Panc1 (cell line): ENCODE measurements at regions not wholly inside any gene's neighbourhood (a gene's known extent, or its start where the extent isn't known, plus 50 kb on each side); places are given as distances from the start of the nearest gene placed in this dataset.

Experiments used
- ATAC-seq: fragments of 200-7000 bp; cut with Tn5 transposase; 2 replicates; pipeline ENCODE4 v1.9.1; 2020; ENCODE audit warnings: mild to moderate bottlenecking, moderate library complexity
- BruUV-seq: library from RNA; stranded (reverse); fragments of 400-500 nt; replicated peaks from 2 replicates; lab custom pipeline; 2021; lab: Mats Ljungman, UMichigan
- CTCF ChIA-PET: fragments of 300-600 bp; sonication (Branson Sonifier 250); formaldehyde crosslinking; loops from one replicate; lab custom pipeline; 2022; ENCODE audit warnings: antibody characterized with exemption; lab: Charles Lee
- POLR2A ChIA-PET: fragments of 300-600 bp; sonication (Branson Sonifier 250); formaldehyde crosslinking; loops from one replicate; lab custom pipeline; 2022; ENCODE audit warnings: antibody characterized with exemption; lab: Charles Lee
- DNase-seq: peaks from one replicate; pipeline ENCODE4 v3.0.0-alpha.2; 2010; ENCODE audit warnings: low read depth, low spot score
- H3K27ac ChIP-seq: 2 replicates; pipeline ENCODE4 v1.5.1; 2011; ENCODE audit warnings: mild to moderate bottlenecking, low read length, inconsistent platforms
- H3K27me3 ChIP-seq: fragments of 200-500 bp; sonication (Bioruptor generic); 2 replicates; pipeline ENCODE4 v1.6.0; 2014; ENCODE audit warnings: low read length, inconsistent platforms; ENCODE audit not compliant: control insufficient read depth, insufficient read depth
- H3K36me3 ChIP-seq: fragments of 200-500 bp; sonication (Bioruptor generic); 2 replicates; pipeline ENCODE4 v1.5.1; 2014; ENCODE audit warnings: inconsistent platforms, mild to moderate bottlenecking, low read length, moderate library complexity; ENCODE audit not compliant: control insufficient read depth, insufficient read depth
- H3K4me1 ChIP-seq: 2 replicates; pipeline ENCODE4 v1.5.1; 2011; ENCODE audit warnings: inconsistent platforms, mild to moderate bottlenecking, low read length, moderate library complexity; ENCODE audit not compliant: control insufficient read depth, insufficient read depth
- H3K4me3 ChIP-seq, 2 experiments: 2 replicates each; pipeline ENCODE4 v1.5.1; 2011 to 2012; ENCODE audit warnings: low read depth in 2 of 2, low read length in 2 of 2, mild to moderate bottlenecking in 2 of 2, inconsistent platforms in 1 of 2, moderate library complexity in 1 of 2
- H3K9me3 ChIP-seq: fragments of 200-500 bp; sonication (Bioruptor generic); 2 replicates; pipeline ENCODE4 v1.5.1; 2014; ENCODE audit warnings: low read depth, mild to moderate bottlenecking, inconsistent platforms, low read length, moderate library complexity; ENCODE audit not compliant: control insufficient read depth, insufficient read depth
- POLR2AphosphoS5 ChIP-seq: IDR thresholded peaks from 2 replicates; pipeline ENCODE4 v1.6.1; 2012; ENCODE audit warnings: mild to moderate bottlenecking, low read depth, low read length, moderate library complexity
- SIN3A ChIP-seq: IDR thresholded peaks from 2 replicates; pipeline ENCODE4 v1.6.1; 2012; ENCODE audit warnings: low read depth, mild to moderate bottlenecking, low read length, moderate library complexity, borderline replicate concordance; ENCODE audit not compliant: insufficient read depth
- TCF7L2 ChIP-seq: IDR thresholded peaks from 2 replicates; pipeline ENCODE4 v1.6.1; 2011; ENCODE audit warnings: mild to moderate bottlenecking, low read depth, low read length, inconsistent platforms
- in situ Hi-C: cut with HindIII; loops from 2 replicates; pipeline ENCODE4 v1.10.0; 2016; ENCODE audit warnings: low sequenced_read_pairs, low pct_unique_long_range_greater_than_20kb
- intact Hi-C: fragments of 100-400 bp; cut with micrococcal nuclease; formaldehyde crosslinking; loops from one replicate; pipeline ENCODE4 v1.10.0; 2022; ENCODE audit not compliant: unreplicated experiment
- TF ChIP-seq, protein P1 (sequence below), 2 experiments: IDR thresholded peaks; 2 replicates each; pipeline ENCODE4 v1.6.1; 2011 to 2012; ENCODE audit warnings: low read depth in 2 of 2, control low read depth in 1 of 2, low read length in 1 of 2, mild to moderate bottlenecking in 1 of 2, moderate library complexity in 1 of 2; ENCODE audit not compliant: insufficient read depth in 1 of 2
- TF ChIP-seq, protein P2 (sequence below): fragments of 450-650 bp; IDR thresholded peaks from 2 replicates; pipeline ENCODE4 v1.5.1; 2017; ENCODE audit warnings: mild to moderate bottlenecking

DNA sequence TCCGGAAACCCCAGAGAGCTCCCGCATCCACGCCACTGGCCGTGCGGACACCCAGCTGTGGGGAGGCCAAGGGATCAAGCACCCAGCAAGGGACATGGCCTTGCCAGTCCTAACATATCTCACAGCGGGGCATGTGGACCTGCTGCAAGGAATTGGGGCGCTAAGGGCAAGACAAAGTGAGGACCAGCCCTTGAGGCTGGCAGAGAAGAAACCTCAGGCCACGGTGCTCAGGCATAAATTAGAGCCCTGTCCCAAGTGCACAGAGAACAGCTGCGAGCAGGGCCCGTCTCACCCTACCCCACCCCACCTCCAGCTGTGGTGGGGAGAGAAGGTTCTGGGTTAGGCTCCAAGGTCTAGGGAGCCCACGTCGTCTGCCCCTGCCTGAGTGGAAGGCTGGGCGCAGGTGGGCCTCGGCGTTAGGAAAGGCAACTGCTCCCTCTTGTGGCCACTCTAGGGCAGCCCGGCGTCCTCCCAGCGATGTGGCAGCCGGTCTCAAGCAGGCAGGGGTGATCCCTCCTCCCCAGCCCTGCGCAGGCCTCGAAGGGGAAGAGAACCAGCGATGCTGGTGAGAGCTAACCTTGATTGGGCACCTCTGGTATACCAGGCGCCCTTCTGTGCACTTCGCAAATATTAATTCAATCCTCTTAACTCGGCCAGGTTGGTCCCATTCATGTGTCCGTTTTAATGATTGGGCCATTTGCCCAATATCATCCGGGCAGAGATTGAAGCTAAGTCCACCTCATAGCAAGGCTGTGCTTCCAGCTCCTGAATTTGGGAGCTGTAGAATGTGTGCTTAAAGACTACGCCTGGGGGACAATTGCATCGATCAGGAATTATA lies 235.8 kb downstream of the NFATC2 start:
- no peaks in the 10 kb centered on the region for H3K36me3 ChIP-seq
- TF ChIP-seq TCF7L2 (no peak), SIN3A (no peak), POLR2AphosphoS5 (no peak)
- TF ChIP-seq, protein P1, sequence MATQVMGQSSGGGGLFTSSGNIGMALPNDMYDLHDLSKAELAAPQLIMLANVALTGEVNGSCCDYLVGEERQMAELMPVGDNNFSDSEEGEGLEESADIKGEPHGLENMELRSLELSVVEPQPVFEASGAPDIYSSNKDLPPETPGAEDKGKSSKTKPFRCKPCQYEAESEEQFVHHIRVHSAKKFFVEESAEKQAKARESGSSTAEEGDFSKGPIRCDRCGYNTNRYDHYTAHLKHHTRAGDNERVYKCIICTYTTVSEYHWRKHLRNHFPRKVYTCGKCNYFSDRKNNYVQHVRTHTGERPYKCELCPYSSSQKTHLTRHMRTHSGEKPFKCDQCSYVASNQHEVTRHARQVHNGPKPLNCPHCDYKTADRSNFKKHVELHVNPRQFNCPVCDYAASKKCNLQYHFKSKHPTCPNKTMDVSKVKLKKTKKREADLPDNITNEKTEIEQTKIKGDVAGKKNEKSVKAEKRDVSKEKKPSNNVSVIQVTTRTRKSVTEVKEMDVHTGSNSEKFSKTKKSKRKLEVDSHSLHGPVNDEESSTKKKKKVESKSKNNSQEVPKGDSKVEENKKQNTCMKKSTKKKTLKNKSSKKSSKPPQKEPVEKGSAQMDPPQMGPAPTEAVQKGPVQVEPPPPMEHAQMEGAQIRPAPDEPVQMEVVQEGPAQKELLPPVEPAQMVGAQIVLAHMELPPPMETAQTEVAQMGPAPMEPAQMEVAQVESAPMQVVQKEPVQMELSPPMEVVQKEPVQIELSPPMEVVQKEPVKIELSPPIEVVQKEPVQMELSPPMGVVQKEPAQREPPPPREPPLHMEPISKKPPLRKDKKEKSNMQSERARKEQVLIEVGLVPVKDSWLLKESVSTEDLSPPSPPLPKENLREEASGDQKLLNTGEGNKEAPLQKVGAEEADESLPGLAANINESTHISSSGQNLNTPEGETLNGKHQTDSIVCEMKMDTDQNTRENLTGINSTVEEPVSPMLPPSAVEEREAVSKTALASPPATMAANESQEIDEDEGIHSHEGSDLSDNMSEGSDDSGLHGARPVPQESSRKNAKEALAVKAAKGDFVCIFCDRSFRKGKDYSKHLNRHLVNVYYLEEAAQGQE (IDR thresholded peaks at IDR 0.05; ENCODE audit: insufficient read depth in 1 of 2, low read depth in 2 of 2, low read length in 1 of 2), result 0 out of 4 replicates have a peak, but pooled peaks of 1 of the 2 experiments have one; percentile 63
- TF ChIP-seq, protein P2, sequence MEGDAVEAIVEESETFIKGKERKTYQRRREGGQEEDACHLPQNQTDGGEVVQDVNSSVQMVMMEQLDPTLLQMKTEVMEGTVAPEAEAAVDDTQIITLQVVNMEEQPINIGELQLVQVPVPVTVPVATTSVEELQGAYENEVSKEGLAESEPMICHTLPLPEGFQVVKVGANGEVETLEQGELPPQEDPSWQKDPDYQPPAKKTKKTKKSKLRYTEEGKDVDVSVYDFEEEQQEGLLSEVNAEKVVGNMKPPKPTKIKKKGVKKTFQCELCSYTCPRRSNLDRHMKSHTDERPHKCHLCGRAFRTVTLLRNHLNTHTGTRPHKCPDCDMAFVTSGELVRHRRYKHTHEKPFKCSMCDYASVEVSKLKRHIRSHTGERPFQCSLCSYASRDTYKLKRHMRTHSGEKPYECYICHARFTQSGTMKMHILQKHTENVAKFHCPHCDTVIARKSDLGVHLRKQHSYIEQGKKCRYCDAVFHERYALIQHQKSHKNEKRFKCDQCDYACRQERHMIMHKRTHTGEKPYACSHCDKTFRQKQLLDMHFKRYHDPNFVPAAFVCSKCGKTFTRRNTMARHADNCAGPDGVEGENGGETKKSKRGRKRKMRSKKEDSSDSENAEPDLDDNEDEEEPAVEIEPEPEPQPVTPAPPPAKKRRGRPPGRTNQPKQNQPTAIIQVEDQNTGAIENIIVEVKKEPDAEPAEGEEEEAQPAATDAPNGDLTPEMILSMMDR, result peak; percentile 91
- peak; percentile 100 for ATAC-seq
- H3K27me3 ChIP-seq, result no peaks in the 10 kb centered on the region
- intact Hi-C loops, result loop anchor here (2.0 to 5.0 kb wide), 2 partner anchors 84 to 320 kb away; no protein-coding TSS in a partner anchor
- no peaks in the 10 kb centered on the region for H3K4me1 ChIP-seq
- H3K27ac ChIP-seq, result no peak overlapping the region
- no peaks in the 10 kb centered on the region; the same call in 1 of the 2 replicates for H3K9me3 ChIP-seq
- POLR2A ChIA-PET, result no interaction called here
- CTCF ChIA-PET, result interaction anchor here (0.5 to 4.9 kb wide), 7 partner anchors 22 to 325 kb away, joined by 3 to 37 read pairs (median 4); no protein-coding TSS in a partner anchor
- peak; percentile 45 for DNase-seq
- no TSS peak for BruUV-seq
- in situ Hi-C loops, result no loop called here
- no peak overlapping the region for H3K4me3 ChIP-seq

DNA sequence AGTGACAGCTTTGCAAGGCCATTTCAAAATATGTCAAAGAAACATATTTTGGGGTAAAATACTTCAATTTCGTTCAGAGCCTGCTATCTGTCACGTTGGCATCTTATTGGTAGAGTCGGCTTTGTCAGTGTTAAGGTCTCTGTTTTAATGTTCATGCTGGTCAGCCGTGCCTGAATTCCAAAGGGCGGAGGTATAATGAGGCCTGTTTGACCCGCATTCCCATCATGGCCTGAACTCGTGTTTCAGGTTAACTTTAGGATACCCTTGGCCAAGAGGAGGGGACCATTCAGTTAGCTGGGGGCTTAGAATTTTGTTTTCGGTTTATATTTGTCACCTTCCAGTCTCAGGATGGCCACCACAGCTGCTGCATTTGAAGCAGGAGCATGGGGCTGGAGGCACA lies 236.4 kb downstream of the NFATC2 start:
- POLR2A ChIA-PET, result no interaction called here
- no peak for DNase-seq
- no peaks in the 10 kb centered on the region; the same call in 1 of the 2 replicates for H3K9me3 ChIP-seq

More for the DNA sequence above, 236.4 kb downstream of the NFATC2 start:
- CTCF ChIA-PET, result interaction anchor here (4.9 kb wide), 1 partner anchor 319 kb away, joined by 37 read pairs; no protein-coding TSS in a partner anchor
- Histone ChIP-seq H3K4me3 (no peak overlapping the region), H3K27me3 (no peaks in the 10 kb centered on the region), H3K36me3 (no peaks in the 10 kb centered on the region), H3K4me1 (no peaks in the 10 kb centered on the region), H3K27ac (no peak overlapping the region)
- no peak for ATAC-seq
- no TSS peak for BruUV-seq
- TF ChIP-seq, protein P1 (IDR thresholded peaks at IDR 0.05; ENCODE audit: insufficient read depth in 1 of 2, low read depth in 2 of 2, low read length in 1 of 2), result no peak
- TF ChIP-seq POLR2AphosphoS5 (no peak), TCF7L2 (no peak), SIN3A (no peak)
- TF ChIP-seq, protein P2, result no peak
- intact Hi-C loops (loop anchor here (2.0 to 5.0 kb wide), 2 partner anchors 84 to 319 kb away; no protein-coding TSS in a partner anchor), in situ Hi-C loops (no loop called here)
